ENCODE measurements at regions not wholly inside any gene's neighbourhood (a gene's known extent, or its start where the extent isn't known, plus 50 kb on each side); places are given as distances from the start of the nearest gene placed in this dataset.

DNA sequence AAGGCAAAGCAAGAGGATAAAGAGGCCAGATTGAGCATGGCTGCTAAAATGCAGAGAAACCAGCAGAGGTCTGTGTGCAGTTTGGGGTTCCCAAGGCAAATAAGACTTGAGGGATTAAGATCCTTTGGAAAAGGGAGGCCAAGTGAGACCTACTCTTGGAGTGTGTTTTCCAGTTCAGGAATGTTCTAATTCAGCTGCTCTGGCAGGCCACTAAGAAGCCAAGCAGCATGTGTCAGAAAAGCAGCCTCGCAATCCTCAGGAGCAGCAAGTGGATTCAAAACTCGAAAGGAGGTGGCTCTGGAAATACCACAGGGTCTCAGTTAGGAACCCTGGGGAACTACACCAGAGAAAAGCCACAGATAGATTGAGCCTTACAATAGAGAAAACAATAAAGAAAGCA lies 569.2 kb downstream of the METTL4 start:
- TF ChIP-seq POLR2AphosphoS5 (IDR thresholded peaks at IDR 0.05; ENCODE audit: insufficient read depth in 1 of 2, low read depth in 1 of 2) (no peak), POLR2A (IDR thresholded peaks at IDR 0.05) (no peak), CTCF (IDR thresholded peaks at IDR 0.05) (no peak)
